Upper lobe of right lung (tissue), 1 donor: ENCODE measurements at regions not wholly inside any gene's neighbourhood (a gene's known extent, or its start where the extent isn't known, plus 50 kb on each side); places are given as distances from the start of the nearest gene placed in this dataset.

Source experiments
- ATAC-seq: fragments of 200-7000 bp; cut with Tn5 transposase; one replicate; pipeline ENCODE4 v1.9.1; 2020; ENCODE audit warnings: mild to moderate bottlenecking, moderate library complexity
- DNase-seq: peaks from one replicate; pipeline ENCODE4 v3.0.0-alpha.2; 2020
- H3K27ac ChIP-seq: fragments of 200-600 bp; one replicate; pipeline ENCODE4 v1.8.0; 2022
- H3K27me3 ChIP-seq: fragments of 200-600 bp; one replicate; pipeline ENCODE4 v1.8.0; 2022; ENCODE audit warnings: mild to moderate bottlenecking
- H3K36me3 ChIP-seq: fragments of 200-600 bp; one replicate; pipeline ENCODE4 v1.8.0; 2022
- H3K4me1 ChIP-seq: fragments of 200-600 bp; one replicate; pipeline ENCODE4 v1.8.0; 2022
- H3K4me3 ChIP-seq: fragments of 200-600 bp; one replicate; pipeline ENCODE4 v1.8.0; 2022; ENCODE audit warnings: mild to moderate bottlenecking
- H3K9me3 ChIP-seq: fragments of 200-600 bp; one replicate; pipeline ENCODE4 v1.8.0; 2022
- CTCF ChIP-seq: fragments of 200-600 bp; IDR thresholded peaks from one replicate; pipeline ENCODE4 v1.8.0; 2022; ENCODE audit warnings: antibody characterized with exemption
- intact Hi-C: fragments of 100-400 bp; cut with DNase I; formaldehyde crosslinking; loops from one replicate; pipeline ENCODE4 v1.11.0; 2022
- donor health status: DM: no; HTN: yes; CAD: no; lungs with severe emphysema.

- ATAC-seq = no peak
These were observed 201.2 kb downstream of the ASB1 start for GRCh38 chr2:238627899-238628298.

GRCh38 chr2:238629064-238629463 lies 202.3 kb downstream of the ASB1 start:
- intact Hi-C loops = no loop called here
- no peaks in the 10 kb centered on the region for H3K9me3 ChIP-seq
- no peak overlapping the region for H3K4me3 ChIP-seq
- ATAC-seq (no peak), DNase-seq (no peak)
- TF ChIP-seq CTCF = no peak
- no peaks in the 10 kb centered on the region for H3K4me1 ChIP-seq
- H3K27me3 ChIP-seq = no peaks in the 10 kb centered on the region
- H3K36me3 ChIP-seq = no peaks in the 10 kb centered on the region
- no peak overlapping the region for H3K27ac ChIP-seq

More at GRCh38 chr2:238627899-238628298, 201.2 kb downstream of the ASB1 start:
- Histone ChIP-seq H3K36me3 (no peaks in the 10 kb centered on the region), H3K27ac (no peak overlapping the region), H3K9me3 (no peaks in the 10 kb centered on the region), H3K4me1 (no peaks in the 10 kb centered on the region), H3K4me3 (no peak overlapping the region), H3K27me3 (no peaks in the 10 kb centered on the region)
- no peak for DNase-seq
- TF ChIP-seq CTCF = no peak
- intact Hi-C loops = no loop called here

- H3K27ac ChIP-seq = no peak overlapping the region
- H3K36me3 ChIP-seq = no peaks in the 10 kb centered on the region
- no peaks in the 10 kb centered on the region for H3K4me1 ChIP-seq
- TF ChIP-seq CTCF = no peak
- DNase-seq (no peak), ATAC-seq (no peak)
- no peaks in the 10 kb centered on the region for H3K27me3 ChIP-seq
- no peak overlapping the region for H3K4me3 ChIP-seq
- H3K9me3 ChIP-seq = no peaks in the 10 kb centered on the region
- intact Hi-C loops = no loop called here
These were observed 204.9 kb downstream of the ASB1 start for GRCh38 chr2:238631491-238632180.

- H3K4me1 ChIP-seq = no peaks in the 10 kb centered on the region
- no peak overlapping the region for H3K27ac ChIP-seq
- intact Hi-C loops = no loop called here
- H3K4me3 ChIP-seq = no peak overlapping the region
- no peak for TF ChIP-seq CTCF
- H3K36me3 ChIP-seq = no peaks in the 10 kb centered on the region
- DNase-seq = no peak
- no peaks in the 10 kb centered on the region for H3K9me3 ChIP-seq
- no peak for ATAC-seq
- no peaks in the 10 kb centered on the region for H3K27me3 ChIP-seq
These were observed 205.7 kb downstream of the ASB1 start for GRCh38 chr2:238632181-238633060.

GRCh38 chr2:238633426-238634328 lies 206.9 kb downstream of the ASB1 start:
- no peak for TF ChIP-seq CTCF
- no peak for ATAC-seq
- no peaks in the 10 kb centered on the region for H3K27me3 ChIP-seq
- no peaks in the 10 kb centered on the region for H3K4me1 ChIP-seq
- DNase-seq = no peak
- no peak overlapping the region for H3K4me3 ChIP-seq
- no peaks in the 10 kb centered on the region for H3K36me3 ChIP-seq
- intact Hi-C loops = no loop called here
- no peaks in the 10 kb centered on the region for H3K9me3 ChIP-seq
- H3K27ac ChIP-seq = no peak overlapping the region
